SK-N-MC (cell line): ENCODE measurements at regions not wholly inside any gene's neighbourhood (a gene's known extent, or its start where the extent isn't known, plus 50 kb on each side); places are given as distances from the start of the nearest gene placed in this dataset.

Source experiments
- DNase-seq: peaks from one replicate; pipeline ENCODE4 v3.0.0-alpha.2; 2011; ENCODE audit warnings: low read depth, low spot score
- H3K27ac ChIP-seq: fragments of 200-600 bp; sonication (generic); 2 replicates; pipeline ENCODE4 v1.5.1; 2016; ENCODE audit warnings: mixed run types
- H3K36me3 ChIP-seq: fragments of 200-600 bp; sonication (generic); 2 replicates; pipeline ENCODE4 v1.6.1; 2017; ENCODE audit warnings: antibody characterized with exemption, low read length, mixed read lengths; ENCODE audit not compliant: insufficient read depth
- H3K4me3 ChIP-seq: fragments of 200-600 bp; sonication (generic); 2 replicates; pipeline ENCODE4 v1.5.1; 2016
- H3K9ac ChIP-seq: fragments of 200-600 bp; sonication (generic); 2 replicates; pipeline ENCODE4 v1.8.0; 2017; ENCODE audit warnings: mixed run types, mixed read lengths; ENCODE audit not compliant: insufficient read length
- H3K9me3 ChIP-seq: fragments of 200-600 bp; sonication (generic); 2 replicates; pipeline ENCODE4 v1.6.1; 2017; ENCODE audit warnings: low read depth, mild to moderate bottlenecking, antibody characterized with exemption, low read length, moderate library complexity, mixed read lengths
- EZH2 ChIP-seq: fragments of 200-600 bp; sonication (generic); IDR thresholded peaks from one replicate; pipeline ENCODE4 v1.6.1; 2017; ENCODE audit warnings: antibody characterized with exemption
- FOXP2 ChIP-seq: optimal IDR thresholded peaks from 2 replicates; pipeline ENCODE3; 2011; ENCODE audit warnings: mild to moderate bottlenecking, moderate library complexity; ENCODE audit not compliant: insufficient read depth; ENCODE audit errors: extremely low read length, control extremely low read depth
- POLR2AphosphoS5 ChIP-seq: IDR thresholded peaks from 2 replicates; pipeline ENCODE4 v1.6.1; 2012; ENCODE audit warnings: mild to moderate bottlenecking, low read depth, low read length, borderline replicate concordance

DNA sequence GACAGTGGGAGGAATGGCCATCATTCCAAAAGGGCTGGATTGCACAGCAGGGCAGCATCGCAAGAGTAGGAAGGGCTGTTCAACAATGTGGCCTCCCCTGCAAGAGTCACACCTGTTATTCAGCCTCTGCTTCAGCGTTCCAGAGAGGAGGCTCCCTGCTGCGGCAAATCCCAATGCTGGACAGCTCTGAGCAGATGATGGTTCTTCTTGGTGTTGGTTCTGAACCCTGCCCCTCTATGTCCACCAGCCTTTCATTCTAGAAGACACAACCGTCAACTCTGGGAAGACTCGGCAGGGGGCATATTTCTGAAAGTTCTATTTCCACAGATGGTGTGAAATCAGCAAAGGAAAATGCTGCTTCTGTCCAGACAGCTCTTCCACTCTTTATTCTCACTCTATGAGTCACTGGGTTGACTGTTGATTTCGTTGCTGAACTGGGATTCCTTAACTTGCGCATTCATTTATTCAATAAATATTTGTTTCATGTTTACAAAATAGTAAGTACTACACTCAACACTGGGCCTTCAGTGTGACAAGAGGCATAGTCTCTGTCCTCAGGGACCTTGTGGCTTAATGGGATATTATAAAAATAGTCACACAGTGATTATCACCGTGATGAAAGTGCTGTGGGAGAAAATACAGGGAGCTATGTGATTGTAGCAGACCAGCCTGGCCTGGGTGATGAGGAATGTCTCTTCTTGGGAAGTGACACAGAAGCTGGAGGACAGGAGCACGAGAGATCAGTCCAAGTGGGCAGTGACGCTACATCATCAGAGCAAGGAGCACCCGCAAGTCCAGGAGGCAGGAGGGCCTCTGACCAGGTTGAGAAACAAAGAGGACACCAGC is 260.3 kb downstream of the SIPA1L2 start:
- no peak for TF ChIP-seq POLR2AphosphoS5
- TF ChIP-seq FOXP2, result no peak
- no peak for TF ChIP-seq EZH2
- DNase-seq, result no peak

DNA sequence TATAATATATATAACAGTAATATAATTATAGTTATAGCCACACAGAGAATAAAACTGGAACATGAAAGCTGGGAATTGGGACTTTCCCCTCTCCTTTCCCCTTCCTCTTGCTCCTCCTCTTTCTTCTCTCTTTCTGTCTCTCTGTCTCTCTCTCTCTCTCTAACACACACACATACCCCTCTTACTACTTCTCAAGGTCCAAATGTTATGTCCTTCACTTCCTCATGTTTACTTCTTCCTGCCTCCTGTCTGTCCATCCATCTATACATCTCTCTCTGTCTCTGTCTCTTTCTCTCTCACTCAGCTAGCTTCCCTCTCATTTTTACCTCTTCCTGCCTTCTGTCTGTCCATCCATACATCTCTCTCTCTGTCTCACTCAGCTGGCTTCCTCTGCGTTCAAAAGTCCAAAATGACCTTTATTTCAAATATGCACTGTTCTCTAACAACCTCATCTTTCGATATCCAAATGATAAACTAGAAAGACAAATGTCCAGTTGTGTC is 261.1 kb downstream of the SIPA1L2 start:
- no peaks in the 10 kb centered on the region for H3K36me3 ChIP-seq
- H3K9me3 ChIP-seq, result no peaks in the 10 kb centered on the region
- H3K27ac ChIP-seq, result no peak overlapping the region
- H3K9ac ChIP-seq, result no peak overlapping the region
- no peak for TF ChIP-seq FOXP2
- TF ChIP-seq EZH2, result no peak
- no peak for TF ChIP-seq POLR2AphosphoS5
- H3K4me3 ChIP-seq, result no peak overlapping the region
- no peak for DNase-seq

More for the DNA sequence above, 260.3 kb downstream of the SIPA1L2 start:
- H3K27ac ChIP-seq, result no peak overlapping the region
- no peak overlapping the region for H3K9ac ChIP-seq
- H3K4me3 ChIP-seq, result no peak overlapping the region
- no peaks in the 10 kb centered on the region for H3K9me3 ChIP-seq
- no peaks in the 10 kb centered on the region for H3K36me3 ChIP-seq

DNA sequence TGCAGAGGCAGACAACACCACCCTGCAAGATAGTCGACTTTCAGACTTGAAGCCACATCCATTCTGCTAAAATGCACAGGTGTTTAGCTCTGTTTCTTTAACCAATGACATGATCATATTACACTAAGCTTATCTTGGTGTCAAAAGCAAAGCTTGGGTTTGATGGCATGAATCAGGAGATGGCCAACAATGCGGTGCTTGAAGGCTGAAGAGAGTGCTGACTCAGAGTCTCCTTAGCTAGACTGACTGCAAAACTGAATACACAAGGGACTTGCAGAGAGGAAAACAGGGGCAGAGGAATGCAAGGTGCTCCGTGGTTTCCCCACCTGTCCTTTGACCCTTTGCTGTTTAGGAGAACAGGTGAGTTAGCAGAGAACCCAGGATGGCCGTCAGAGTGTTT is 262.6 kb downstream of the SIPA1L2 start:
- no peak overlapping the region for H3K27ac ChIP-seq
- DNase-seq, result no peak
- no peaks in the 10 kb centered on the region for H3K9me3 ChIP-seq
- TF ChIP-seq FOXP2, result no peak
- TF ChIP-seq POLR2AphosphoS5, result no peak
- no peak for TF ChIP-seq EZH2
- no peak overlapping the region for H3K9ac ChIP-seq
- H3K4me3 ChIP-seq, result no peak overlapping the region
- H3K36me3 ChIP-seq, result no peaks in the 10 kb centered on the region

DNA sequence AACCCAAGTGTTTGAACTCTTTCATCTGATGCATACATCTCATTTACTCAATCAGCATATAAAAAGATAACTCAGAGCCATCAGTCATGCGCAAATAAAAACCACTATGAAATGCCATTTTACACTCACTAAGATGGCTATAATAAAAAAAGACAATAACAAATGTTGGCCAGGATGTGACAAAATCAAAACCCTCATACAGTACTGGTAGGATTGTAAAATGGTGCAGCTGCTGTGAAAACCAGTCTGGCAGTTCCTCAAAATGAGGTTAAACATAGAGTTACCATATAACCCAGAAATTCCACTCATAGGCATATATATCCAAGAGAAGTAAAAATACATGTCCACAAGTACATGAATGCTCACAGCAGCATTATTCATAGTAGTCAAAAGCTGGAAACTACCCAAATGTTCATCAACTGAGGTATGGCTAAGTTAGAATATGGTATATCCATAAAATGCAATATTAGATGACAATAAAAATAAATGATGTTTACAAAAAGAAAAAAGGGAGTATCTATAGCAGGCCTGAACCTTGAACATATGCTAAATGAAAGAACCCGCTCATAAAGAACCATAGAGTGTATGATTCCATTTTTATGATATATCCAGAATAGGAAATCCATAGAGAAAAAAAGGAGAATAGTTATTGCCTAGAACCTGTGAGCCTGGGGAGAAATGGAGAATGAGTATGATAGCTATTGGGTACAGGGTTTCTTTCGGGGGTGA is 265.1 kb downstream of the SIPA1L2 start:
- H3K4me3 ChIP-seq, result no peak overlapping the region
- H3K9me3 ChIP-seq, result no peaks in the 10 kb centered on the region
- no peaks in the 10 kb centered on the region for H3K36me3 ChIP-seq
- H3K9ac ChIP-seq, result no peak overlapping the region
- no peak for DNase-seq
- no peak for TF ChIP-seq EZH2
- TF ChIP-seq POLR2AphosphoS5, result no peak
- TF ChIP-seq FOXP2, result no peak
- no peak overlapping the region for H3K27ac ChIP-seq

DNA sequence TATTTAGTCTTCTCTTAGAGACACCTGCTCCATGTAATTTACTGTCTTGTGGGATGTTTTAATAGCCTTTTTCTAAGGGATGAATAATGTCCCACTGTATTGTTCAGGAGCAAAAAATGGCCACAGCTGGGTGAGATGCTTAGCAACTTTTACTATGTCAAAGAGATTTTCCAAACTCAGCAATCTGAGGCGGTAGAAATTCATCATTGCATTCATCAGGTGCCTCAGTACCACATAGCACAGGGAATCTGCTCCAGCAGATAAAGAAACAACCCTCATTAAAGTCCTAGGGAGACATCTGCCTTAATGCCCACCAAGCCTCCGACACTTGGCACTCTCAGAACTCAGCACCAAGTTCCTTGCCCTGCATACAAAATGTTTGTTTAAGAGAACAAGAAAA is 266.9 kb downstream of the SIPA1L2 start:
- no peak for TF ChIP-seq EZH2
- TF ChIP-seq FOXP2, result no peak
- no peak for TF ChIP-seq POLR2AphosphoS5
- DNase-seq, result no peak
- no peak overlapping the region for H3K27ac ChIP-seq
- no peak overlapping the region for H3K9ac ChIP-seq
- no peaks in the 10 kb centered on the region for H3K9me3 ChIP-seq
- no peaks in the 10 kb centered on the region for H3K36me3 ChIP-seq
- no peak overlapping the region for H3K4me3 ChIP-seq

DNA sequence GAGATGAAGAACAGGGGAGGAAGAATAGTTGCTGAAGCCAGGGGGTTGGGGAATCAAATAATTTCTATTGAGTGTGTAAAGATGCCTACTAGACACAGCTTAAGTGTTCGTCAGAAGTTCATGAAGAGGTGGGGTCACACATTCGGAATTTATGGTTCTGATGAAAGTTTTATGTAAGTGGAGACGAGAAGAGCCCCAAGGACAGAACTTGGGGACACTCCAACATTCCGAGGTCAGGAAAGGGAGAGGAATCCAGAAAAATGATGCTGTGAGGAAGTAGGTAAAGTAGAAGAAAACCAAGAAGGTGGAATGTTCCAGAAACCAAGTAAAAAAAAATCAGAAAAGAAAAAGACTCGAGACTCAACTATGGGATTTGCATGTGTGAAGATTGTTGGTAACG is 272.5 kb downstream of the SIPA1L2 start:
- Histone ChIP-seq H3K36me3 (no peaks in the 10 kb centered on the region), H3K9ac (no peak overlapping the region), H3K4me3 (no peak overlapping the region), H3K27ac (no peak overlapping the region), H3K9me3 (no peaks in the 10 kb centered on the region)
- TF ChIP-seq POLR2AphosphoS5, result no peak
- TF ChIP-seq FOXP2, result no peak
- no peak for TF ChIP-seq EZH2
- no peak for DNase-seq

DNA sequence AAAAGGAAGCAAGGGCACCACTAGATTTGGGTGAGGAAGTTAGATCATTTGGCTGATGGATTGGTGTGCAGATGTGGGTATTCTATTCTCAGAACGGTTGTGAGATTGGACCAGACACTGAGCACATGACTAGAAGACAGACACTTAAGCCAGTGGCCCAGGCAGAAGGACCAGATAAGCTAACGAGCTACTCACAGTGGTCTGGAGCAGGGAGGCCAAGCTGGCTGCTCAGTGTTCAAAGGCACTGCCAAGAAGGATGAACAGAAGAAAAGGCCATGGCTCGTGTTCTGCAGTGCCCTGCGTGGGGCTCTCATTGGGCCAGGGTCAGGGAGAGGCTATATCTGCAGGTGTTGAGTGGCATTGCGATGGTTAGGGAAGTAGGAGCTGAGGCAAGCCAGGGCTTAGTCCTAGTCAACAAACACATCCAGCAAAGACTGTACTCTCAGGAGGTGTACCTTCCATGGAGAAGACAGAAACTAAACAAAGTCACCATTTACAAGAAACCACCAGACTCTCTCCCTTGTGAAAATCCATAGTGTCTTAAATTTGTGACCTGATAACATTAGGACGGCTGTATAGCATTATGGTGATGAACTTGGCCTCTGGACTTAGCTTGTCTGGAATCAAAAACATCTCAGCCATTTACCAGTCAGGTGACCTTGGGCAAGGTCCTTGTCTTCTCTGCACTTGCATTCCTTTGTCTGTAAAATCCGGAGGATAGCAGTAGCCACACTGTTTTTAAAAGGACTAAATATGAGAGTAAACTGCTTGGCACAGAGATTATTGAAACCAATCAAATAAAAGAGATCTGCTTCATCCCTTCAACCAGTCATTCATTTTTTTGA is 274.5 kb downstream of the SIPA1L2 start:
- TF ChIP-seq FOXP2 (no peak), EZH2 (no peak), POLR2AphosphoS5 (no peak)
- no peak for DNase-seq
- Histone ChIP-seq H3K4me3 (no peak overlapping the region), H3K9me3 (no peaks in the 10 kb centered on the region), H3K27ac (no peak overlapping the region), H3K9ac (no peak overlapping the region), H3K36me3 (no peaks in the 10 kb centered on the region)
